CD14-positive monocyte (primary cell): ENCODE measurements at regions not wholly inside any gene's neighbourhood (a gene's known extent, or its start where the extent isn't known, plus 50 kb on each side); places are given as distances from the start of the nearest gene placed in this dataset.

ENCODE experiments used
- DNase-seq, 3 donors: peaks; one replicate each; pipeline ENCODE4 v3.0.0-alpha.2; 2011 to 2022
- H2AFZ ChIP-seq: 2 replicates; pipeline ENCODE4 v1.6.0; 2012; ENCODE audit warnings: mild to moderate bottlenecking, low read depth, low read length, inconsistent platforms; ENCODE audit not compliant: insufficient read depth, poor library complexity, severe bottlenecking
- H3K27ac ChIP-seq, 2 donors: 1 replicate in 1 of 2; 2 replicates in 1 of 2; pipeline ENCODE4 v1.5.1; 2012 to 2013; ENCODE audit warnings: low read length in 2 of 2, control low read depth in 1 of 2, inconsistent platforms in 1 of 2, low read depth in 1 of 2, mild to moderate bottlenecking in 1 of 2
- H3K27me3 ChIP-seq, 2 donors: one replicate each; pipeline versions ENCODE4 v1.6.0 to v1.6.1; 2011 to 2013; ENCODE audit warnings: low read length in 2 of 2; ENCODE audit not compliant: control insufficient read depth in 2 of 2, insufficient read depth in 2 of 2
- H3K36me3 ChIP-seq, 2 donors: replicated peaks in 1 of 2; 1 replicate in 1 of 2; 2 replicates in 1 of 2; pipeline versions ENCODE4 v1.5.1 to v1.6.1; 2012 to 2013; ENCODE audit warnings: low read length in 2 of 2, control low read depth in 1 of 2, inconsistent platforms in 1 of 2, mild to moderate bottlenecking in 1 of 2; ENCODE audit not compliant: insufficient read depth in 2 of 2, control insufficient read depth in 1 of 2
- H3K4me1 ChIP-seq, 2 donors: 1 replicate in 1 of 2; 2 replicates in 1 of 2; pipeline versions ENCODE4 v1.5.1 to v1.6.1; 2012 to 2013; ENCODE audit warnings: low read length in 2 of 2, control low read depth in 1 of 2, inconsistent platforms in 1 of 2, mild to moderate bottlenecking in 1 of 2, moderate library complexity in 1 of 2; ENCODE audit not compliant: insufficient read depth in 2 of 2, control insufficient read depth in 1 of 2
- H3K4me2 ChIP-seq: replicated peaks from 2 replicates; pipeline ENCODE3; 2012; ENCODE audit warnings: low read length, moderate library complexity, mild to moderate bottlenecking; ENCODE audit not compliant: poor library complexity, severe bottlenecking; ENCODE audit errors: extremely low read depth
- H3K4me3 ChIP-seq, 3 experiments: fragments of 200-600 bp in 1 of 3; sonication (generic) in 1 of 3; replicated peaks in 1 of 3; 1 replicate in 2 of 3; 2 replicates in 1 of 3; pipeline ENCODE4 v1.5.1; 2011 to 2013; ENCODE audit warnings: low read length in 3 of 3, mild to moderate bottlenecking in 3 of 3, control low read depth in 2 of 3, low read depth in 2 of 3, inconsistent platforms in 1 of 3, moderate library complexity in 1 of 3
- H3K79me2 ChIP-seq: 2 replicates; pipeline ENCODE4 v1.6.0; 2012; ENCODE audit warnings: mild to moderate bottlenecking, control low read depth, inconsistent platforms, low read length, moderate library complexity; ENCODE audit not compliant: insufficient read depth
- H3K9ac ChIP-seq: 2 replicates; pipeline ENCODE4 v1.6.0; 2017; ENCODE audit warnings: low read length, mild to moderate bottlenecking; ENCODE audit not compliant: insufficient read depth, poor library complexity, severe bottlenecking
- H3K9me3 ChIP-seq, 2 donors: replicated peaks in 1 of 2; 1 replicate in 1 of 2; 2 replicates in 1 of 2; pipeline versions ENCODE4 v1.5.1 to v1.6.1; 2012 to 2013; ENCODE audit warnings: low read length in 2 of 2, control low read depth in 1 of 2; ENCODE audit not compliant: control insufficient read depth in 1 of 2, insufficient read depth in 1 of 2
- H4K20me1 ChIP-seq: 2 replicates; pipeline ENCODE4 v1.6.0; 2012; ENCODE audit warnings: mild to moderate bottlenecking, low read length, control low read depth, moderate library complexity; ENCODE audit not compliant: insufficient read depth
- H3K27ac Mint-ChIP-seq, 7 donors: one replicate each; pipeline ENCODE4 v1.8.0; 2020; ENCODE audit warnings: mild to moderate bottlenecking in 7 of 7, mixed read lengths in 7 of 7, moderate library complexity in 6 of 7, inconsistent platforms in 2 of 7
- H3K27me3 Mint-ChIP-seq, 3 donors: one replicate each; pipeline ENCODE4 v1.8.0; 2021 to 2022; ENCODE audit warnings: low read depth in 3 of 3, mild to moderate bottlenecking in 3 of 3, mixed read lengths in 3 of 3, moderate library complexity in 3 of 3, inconsistent platforms in 1 of 3
- H3K36me3 Mint-ChIP-seq, 2 donors: one replicate each; pipeline ENCODE4 v1.8.0; 2020; ENCODE audit warnings: mixed read lengths in 2 of 2, inconsistent platforms in 1 of 2, mild to moderate bottlenecking in 1 of 2
- H3K4me1 Mint-ChIP-seq: one replicate; pipeline ENCODE4 v1.8.0; 2020; ENCODE audit warnings: mild to moderate bottlenecking, mixed read lengths
- H3K4me3 Mint-ChIP-seq, 2 donors: one replicate each; pipeline ENCODE4 v1.8.0; 2020; ENCODE audit warnings: mild to moderate bottlenecking in 2 of 2, mixed read lengths in 2 of 2, moderate library complexity in 1 of 2
- H3K9me3 Mint-ChIP-seq, 7 donors: one replicate each; pipeline ENCODE4 v1.8.0; 2020 to 2022; ENCODE audit warnings: mixed read lengths in 7 of 7, mild to moderate bottlenecking in 6 of 7, moderate library complexity in 6 of 7, inconsistent platforms in 2 of 7
- CTCF ChIP-seq: fragments of 200-600 bp; IDR thresholded peaks from one replicate; pipeline ENCODE4 v1.8.0; 2022; ENCODE audit warnings: antibody characterized with exemption, mild to moderate bottlenecking
- WGBS: methylation state at CpG from one replicate; pipeline ENCODE4 v1.1.5; 2013; ENCODE audit warnings: missing lambda C conversion rate; ENCODE audit not compliant: insufficient coverage; 5-methylcytosine and 5-hydroxymethylcytosine counted together
- intact Hi-C, 2 donors: fragments of 100-400 bp; cut with micrococcal nuclease; formaldehyde crosslinking; loops; one replicate each; pipeline versions ENCODE4 v1.15.0 to v1.15.1; 2023

GRCh38 chr7:18370633-18371032, 124.9 kb upstream of the HDAC9 start:
- Mint-ChIP-seq H3K27me3 (no peaks in the 10 kb centered on the region), H3K4me1 (no peaks in the 10 kb centered on the region), H3K4me3 (no peak overlapping the region), H3K36me3 (peaks cover 15 to 21% of the 10 kb centered on the region in 2 donors), H3K9me3 (no peaks in the 10 kb centered on the region), H3K27ac (no peak overlapping the region)
- Histone ChIP-seq H3K79me2 (peaks cover 94% of the 10 kb centered on the region), H3K4me2 (no peak overlapping the region), H4K20me1 (peaks cover 93% of the 10 kb centered on the region), H3K9me3 (no peaks in the 10 kb centered on the region), H3K4me3 (no peak overlapping the region), H3K36me3 (peaks cover 6 to 22% of the 10 kb centered on the region in 2 donors), H3K27ac (no peak overlapping the region), H3K9ac (no peak overlapping the region), H3K4me1 (no peaks in the 10 kb centered on the region), H3K27me3 (no peaks in the 10 kb centered on the region), H2AFZ (no peak overlapping the region)
- intact Hi-C loops = no loop called here
- WGBS = no CpG with 5 or more reads among the region's 5 CpGs
- TF ChIP-seq CTCF = no peak
- DNase-seq = no peak

DNA sequence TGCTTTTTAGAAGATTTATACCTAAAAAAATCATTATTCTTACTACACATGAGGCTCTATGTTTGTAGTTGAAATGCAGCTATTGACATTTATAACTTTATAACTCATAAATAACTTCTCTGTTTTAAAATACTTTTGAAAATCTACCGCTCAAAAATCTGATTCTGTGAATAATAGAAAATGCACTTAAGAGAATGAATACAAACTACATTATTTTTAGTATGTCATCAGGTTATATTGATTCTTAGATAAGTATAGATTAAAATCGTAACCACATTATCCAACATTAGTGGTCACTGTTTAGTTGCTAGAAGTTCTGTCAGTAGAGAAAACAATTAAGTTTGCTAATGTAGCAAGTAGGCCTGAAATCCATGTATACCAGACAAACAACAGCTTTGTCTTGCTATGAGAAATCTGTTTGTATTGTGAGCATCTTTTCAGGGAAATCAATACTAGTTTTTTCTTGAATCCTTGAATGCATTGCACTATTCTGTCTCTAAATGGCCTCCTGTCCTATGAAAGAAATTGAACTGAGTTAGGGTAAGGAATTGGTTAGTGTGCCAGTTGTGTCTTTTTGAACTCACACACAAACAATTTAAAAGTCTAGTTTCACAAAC, 116.5 kb upstream of the HDAC9 start:
- TF ChIP-seq CTCF = no peak
- Mint-ChIP-seq H3K4me1 (peaks cover 2% of the 10 kb centered on the region), H3K27me3 (no peaks in the 10 kb centered on the region), H3K27ac (no peak overlapping the region), H3K4me3 (no peak overlapping the region), H3K9me3 (no peaks in the 10 kb centered on the region), H3K36me3 (peaks cover 9 to 12% of the 10 kb centered on the region in 2 donors)
- peaks cover 68% of the 10 kb centered on the region for H3K79me2 ChIP-seq
- no peak for DNase-seq
- no peaks in the 10 kb centered on the region for H3K4me1 ChIP-seq
- peaks cover 0 to 9% of the 10 kb centered on the region in 2 donors for H3K36me3 ChIP-seq
- no peak overlapping the region for H3K27ac ChIP-seq
- H3K9me3 ChIP-seq = no peaks in the 10 kb centered on the region
- no peaks in the 10 kb centered on the region for H3K27me3 ChIP-seq
- intact Hi-C loops = no loop called here
- H3K4me2 ChIP-seq = no peak overlapping the region
- no peak overlapping the region for H3K4me3 ChIP-seq
- H2AFZ ChIP-seq = no peak overlapping the region
- H4K20me1 ChIP-seq = peaks cover 74% of the 10 kb centered on the region
- no peak overlapping the region for H3K9ac ChIP-seq
- WGBS = no CpG with 5 or more reads among the region's 2 CpGs
